ENCODE measurements at regions not wholly inside any gene's neighbourhood (a gene's known extent, or its start where the extent isn't known, plus 50 kb on each side); places are given as distances from the start of the nearest gene placed in this dataset.

DNA sequence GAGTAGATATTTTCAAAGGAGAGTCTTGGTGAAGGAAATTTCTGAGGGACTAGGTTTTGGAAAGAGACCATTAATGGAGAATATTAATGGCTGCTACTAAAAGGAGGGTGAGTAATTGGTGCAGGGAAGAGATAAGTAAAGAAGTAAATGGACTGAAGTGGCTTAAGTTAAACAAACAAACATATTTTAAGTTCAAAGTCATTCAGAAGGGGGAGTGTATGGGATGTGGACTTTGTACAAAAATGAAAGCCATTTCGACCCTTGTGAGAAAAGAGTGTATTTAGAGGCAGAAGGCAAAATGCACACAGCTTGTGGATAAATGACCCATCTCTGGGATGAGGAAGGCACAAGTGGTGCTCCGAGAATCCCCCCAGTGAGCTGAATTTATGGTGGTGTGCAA is 171.7 kb downstream of the BACH1 start:
- TF ChIP-seq TEAD4 (IDR thresholded peaks at IDR 0.05) (no peak), USF1 (IDR thresholded peaks at IDR 0.05) (no peak), NFIC (IDR thresholded peaks at IDR 0.05) (no peak), TCF12 (IDR thresholded peaks at IDR 0.05; ENCODE audit: low read depth) (no peak), ZBTB7A (IDR thresholded peaks at IDR 0.05; ENCODE audit: low read depth) (no peak), YY1 (IDR thresholded peaks at IDR 0.05; ENCODE audit: low read depth) (no peak)
- TF ChIP-seq, protein P1, sequence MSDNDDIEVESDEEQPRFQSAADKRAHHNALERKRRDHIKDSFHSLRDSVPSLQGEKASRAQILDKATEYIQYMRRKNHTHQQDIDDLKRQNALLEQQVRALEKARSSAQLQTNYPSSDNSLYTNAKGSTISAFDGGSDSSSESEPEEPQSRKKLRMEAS (IDR thresholded peaks at IDR 0.05) = no peak
- TF ChIP-seq, protein P2, sequence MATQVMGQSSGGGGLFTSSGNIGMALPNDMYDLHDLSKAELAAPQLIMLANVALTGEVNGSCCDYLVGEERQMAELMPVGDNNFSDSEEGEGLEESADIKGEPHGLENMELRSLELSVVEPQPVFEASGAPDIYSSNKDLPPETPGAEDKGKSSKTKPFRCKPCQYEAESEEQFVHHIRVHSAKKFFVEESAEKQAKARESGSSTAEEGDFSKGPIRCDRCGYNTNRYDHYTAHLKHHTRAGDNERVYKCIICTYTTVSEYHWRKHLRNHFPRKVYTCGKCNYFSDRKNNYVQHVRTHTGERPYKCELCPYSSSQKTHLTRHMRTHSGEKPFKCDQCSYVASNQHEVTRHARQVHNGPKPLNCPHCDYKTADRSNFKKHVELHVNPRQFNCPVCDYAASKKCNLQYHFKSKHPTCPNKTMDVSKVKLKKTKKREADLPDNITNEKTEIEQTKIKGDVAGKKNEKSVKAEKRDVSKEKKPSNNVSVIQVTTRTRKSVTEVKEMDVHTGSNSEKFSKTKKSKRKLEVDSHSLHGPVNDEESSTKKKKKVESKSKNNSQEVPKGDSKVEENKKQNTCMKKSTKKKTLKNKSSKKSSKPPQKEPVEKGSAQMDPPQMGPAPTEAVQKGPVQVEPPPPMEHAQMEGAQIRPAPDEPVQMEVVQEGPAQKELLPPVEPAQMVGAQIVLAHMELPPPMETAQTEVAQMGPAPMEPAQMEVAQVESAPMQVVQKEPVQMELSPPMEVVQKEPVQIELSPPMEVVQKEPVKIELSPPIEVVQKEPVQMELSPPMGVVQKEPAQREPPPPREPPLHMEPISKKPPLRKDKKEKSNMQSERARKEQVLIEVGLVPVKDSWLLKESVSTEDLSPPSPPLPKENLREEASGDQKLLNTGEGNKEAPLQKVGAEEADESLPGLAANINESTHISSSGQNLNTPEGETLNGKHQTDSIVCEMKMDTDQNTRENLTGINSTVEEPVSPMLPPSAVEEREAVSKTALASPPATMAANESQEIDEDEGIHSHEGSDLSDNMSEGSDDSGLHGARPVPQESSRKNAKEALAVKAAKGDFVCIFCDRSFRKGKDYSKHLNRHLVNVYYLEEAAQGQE (IDR thresholded peaks at IDR 0.05; ENCODE audit: low read depth) = no peak

- TF ChIP-seq ZBTB7A (IDR thresholded peaks at IDR 0.05; ENCODE audit: low read depth) (no peak), CEBPB (IDR thresholded peaks at IDR 0.05) (no peak), TAF1 (IDR thresholded peaks at IDR 0.05; ENCODE audit: low read depth) (no peak), USF1 (IDR thresholded peaks at IDR 0.05) (no peak), FOXM1 (IDR thresholded peaks at IDR 0.05; ENCODE audit: borderline replicate concordance, low read depth) (no peak), RAD21 (IDR thresholded peaks at IDR 0.05; ENCODE audit: low read depth) (no peak), EP300 (IDR thresholded peaks at IDR 0.05; ENCODE audit: borderline replicate concordance) (no peak), TCF12 (IDR thresholded peaks at IDR 0.05; ENCODE audit: low read depth) (no peak), YY1 (IDR thresholded peaks at IDR 0.05; ENCODE audit: low read depth) (no peak), TEAD4 (IDR thresholded peaks at IDR 0.05) (no peak), EGR1 (IDR thresholded peaks at IDR 0.05) (no peak), CREB1 (IDR thresholded peaks at IDR 0.05; ENCODE audit: low read depth) (no peak), NFIC (IDR thresholded peaks at IDR 0.05) (no peak)
- TF ChIP-seq, protein P2 (IDR thresholded peaks at IDR 0.05; ENCODE audit: low read depth) = no peak
- TF ChIP-seq, protein P1 (IDR thresholded peaks at IDR 0.05) = no peak
Measured at GRCh38 chr21:29473808-29474207, 175.1 kb downstream of the BACH1 start.

GRCh38 chr21:29475329-29475728 is 176.6 kb downstream of the BACH1 start:
- TF ChIP-seq CREB1 (IDR thresholded peaks at IDR 0.05; ENCODE audit: low read depth) (no peak), TAF1 (IDR thresholded peaks at IDR 0.05; ENCODE audit: low read depth) (no peak), RAD21 (IDR thresholded peaks at IDR 0.05; ENCODE audit: low read depth) (no peak), EGR1 (IDR thresholded peaks at IDR 0.05) (no peak), CEBPB (IDR thresholded peaks at IDR 0.05) (no peak), YY1 (IDR thresholded peaks at IDR 0.05; ENCODE audit: low read depth) (no peak)

DNA sequence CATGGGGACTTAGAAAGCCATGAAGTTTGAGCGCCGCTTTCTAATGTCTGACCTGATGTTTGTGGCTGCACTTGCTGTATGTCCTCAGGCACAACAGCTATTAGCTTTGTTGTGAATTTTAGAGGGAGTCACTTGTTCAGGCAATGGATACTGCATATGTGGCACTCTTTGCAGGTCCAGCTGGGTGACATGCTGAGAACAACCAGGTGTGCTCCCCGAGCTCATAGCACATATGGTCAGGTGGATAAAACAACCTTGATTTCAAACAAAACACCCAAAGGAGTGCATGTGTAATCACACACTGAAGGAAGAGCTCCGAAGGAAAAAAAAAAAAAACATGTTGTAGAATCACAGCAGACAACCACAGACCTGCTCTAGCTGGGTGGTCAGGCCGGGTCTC is 178.6 kb downstream of the BACH1 start:
- TF ChIP-seq, protein P1 (IDR thresholded peaks at IDR 0.05) = no peak
- no peak for TF ChIP-seq TAF1 (IDR thresholded peaks at IDR 0.05; ENCODE audit: low read depth)
- no peak for TF ChIP-seq USF1 (IDR thresholded peaks at IDR 0.05)
- TF ChIP-seq, protein P2 (IDR thresholded peaks at IDR 0.05; ENCODE audit: low read depth) = no peak
- TF ChIP-seq ZBTB7A (IDR thresholded peaks at IDR 0.05; ENCODE audit: low read depth) = no peak
- TF ChIP-seq CREB1 (IDR thresholded peaks at IDR 0.05; ENCODE audit: low read depth) = no peak
- no peak for TF ChIP-seq EP300 (IDR thresholded peaks at IDR 0.05; ENCODE audit: borderline replicate concordance)
- no peak for TF ChIP-seq EGR1 (IDR thresholded peaks at IDR 0.05)
- no peak for TF ChIP-seq TCF12 (IDR thresholded peaks at IDR 0.05; ENCODE audit: low read depth)
- TF ChIP-seq YY1 (IDR thresholded peaks at IDR 0.05; ENCODE audit: low read depth) = no peak
- TF ChIP-seq CEBPB (IDR thresholded peaks at IDR 0.05) = no peak
- TF ChIP-seq RAD21 (IDR thresholded peaks at IDR 0.05; ENCODE audit: low read depth) = no peak
- TF ChIP-seq FOXM1 (IDR thresholded peaks at IDR 0.05; ENCODE audit: borderline replicate concordance, low read depth) = no peak
- TF ChIP-seq TEAD4 (IDR thresholded peaks at IDR 0.05) = no peak
- no peak for TF ChIP-seq NFIC (IDR thresholded peaks at IDR 0.05)
